Hepatocyte (in vitro differentiated cells): ENCODE measurements at regions not wholly inside any gene's neighbourhood (a gene's known extent, or its start where the extent isn't known, plus 50 kb on each side); places are given as distances from the start of the nearest gene placed in this dataset.
"Not testable (repeated sequence)": the region's sequence is repeated elsewhere in the genome, so short reads cannot be mapped to it uniquely, and the experiment has no call there.

Experiments used
- EZH2phosphoT487 ChIP-seq: fragments of 200-600 bp; sonication (generic); IDR thresholded peaks from one replicate; pipeline ENCODE4 v1.6.1; 2018; ENCODE audit warnings: antibody characterized with exemption, mild to moderate bottlenecking, low read depth, moderate library complexity; ENCODE audit not compliant: unreplicated experiment, severe bottlenecking
- TF ChIP-seq, protein P1 (sequence below): fragments of 200-600 bp; sonication (generic); IDR thresholded peaks from 2 replicates; pipeline ENCODE4 v1.5.1; 2016; ENCODE audit warnings: antibody characterized with exemption, mild to moderate bottlenecking; ENCODE audit not compliant: poor library complexity

- TF ChIP-seq, protein P1, sequence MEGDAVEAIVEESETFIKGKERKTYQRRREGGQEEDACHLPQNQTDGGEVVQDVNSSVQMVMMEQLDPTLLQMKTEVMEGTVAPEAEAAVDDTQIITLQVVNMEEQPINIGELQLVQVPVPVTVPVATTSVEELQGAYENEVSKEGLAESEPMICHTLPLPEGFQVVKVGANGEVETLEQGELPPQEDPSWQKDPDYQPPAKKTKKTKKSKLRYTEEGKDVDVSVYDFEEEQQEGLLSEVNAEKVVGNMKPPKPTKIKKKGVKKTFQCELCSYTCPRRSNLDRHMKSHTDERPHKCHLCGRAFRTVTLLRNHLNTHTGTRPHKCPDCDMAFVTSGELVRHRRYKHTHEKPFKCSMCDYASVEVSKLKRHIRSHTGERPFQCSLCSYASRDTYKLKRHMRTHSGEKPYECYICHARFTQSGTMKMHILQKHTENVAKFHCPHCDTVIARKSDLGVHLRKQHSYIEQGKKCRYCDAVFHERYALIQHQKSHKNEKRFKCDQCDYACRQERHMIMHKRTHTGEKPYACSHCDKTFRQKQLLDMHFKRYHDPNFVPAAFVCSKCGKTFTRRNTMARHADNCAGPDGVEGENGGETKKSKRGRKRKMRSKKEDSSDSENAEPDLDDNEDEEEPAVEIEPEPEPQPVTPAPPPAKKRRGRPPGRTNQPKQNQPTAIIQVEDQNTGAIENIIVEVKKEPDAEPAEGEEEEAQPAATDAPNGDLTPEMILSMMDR, result not testable (repeated sequence)
- TF ChIP-seq EZH2phosphoT487, result not testable (repeated sequence)
Observed at GRCh38 chr17:64724246-64724645, 62.1 kb upstream of the SMURF2 start.
